Endothelial cell (in vitro differentiated cells): ENCODE measurements at regions not wholly inside any gene's neighbourhood (a gene's known extent, or its start where the extent isn't known, plus 50 kb on each side); places are given as distances from the start of the nearest gene placed in this dataset.

ENCODE experiments used
- DNase-seq: peaks from one replicate; pipeline ENCODE4 v3.0.0; 2021; ENCODE audit warnings: low spot score
- H3K27ac Mint-ChIP-seq: one replicate; pipeline ENCODE4 v1.8.0; 2021; ENCODE audit warnings: mixed read lengths, inconsistent platforms; ENCODE audit not compliant: unreplicated experiment
- H3K27me3 Mint-ChIP-seq: one replicate; pipeline ENCODE4 v1.8.0; 2021; ENCODE audit warnings: mild to moderate bottlenecking, moderate library complexity, mixed read lengths, inconsistent platforms; ENCODE audit not compliant: unreplicated experiment
- H3K36me3 Mint-ChIP-seq: one replicate; pipeline ENCODE4 v1.8.0; 2021; ENCODE audit warnings: mild to moderate bottlenecking, low read depth, mixed read lengths, inconsistent platforms; ENCODE audit not compliant: unreplicated experiment
- H3K4me1 Mint-ChIP-seq: one replicate; pipeline ENCODE4 v1.8.0; 2021; ENCODE audit warnings: mild to moderate bottlenecking, mixed read lengths, inconsistent platforms; ENCODE audit not compliant: unreplicated experiment
- H3K4me3 Mint-ChIP-seq: one replicate; pipeline ENCODE4 v1.8.0; 2021; ENCODE audit warnings: mild to moderate bottlenecking, mixed read lengths, inconsistent platforms; ENCODE audit not compliant: unreplicated experiment
- H3K9me3 Mint-ChIP-seq: one replicate; pipeline ENCODE4 v1.8.0; 2021; ENCODE audit warnings: mixed read lengths, inconsistent platforms; ENCODE audit not compliant: unreplicated experiment
- CTCF ChIP-seq: fragments of 200-600 bp; sonication (generic); IDR thresholded peaks from one replicate; pipeline ENCODE4 v1.5.0; 2021; ENCODE audit warnings: antibody characterized with exemption; ENCODE audit not compliant: unreplicated experiment

GRCh38 chr12:88309546-88309945, 167.4 kb downstream of the TMTC3 start:
- DNase-seq, result no peak
- TF ChIP-seq CTCF, result no peak
- no peaks in the 10 kb centered on the region for H3K27me3 Mint-ChIP-seq
- H3K27ac Mint-ChIP-seq, result no peak overlapping the region
- H3K4me3 Mint-ChIP-seq, result no peak overlapping the region
- H3K4me1 Mint-ChIP-seq, result no peaks in the 10 kb centered on the region
- H3K9me3 Mint-ChIP-seq, result no peaks in the 10 kb centered on the region
- no peaks in the 10 kb centered on the region for H3K36me3 Mint-ChIP-seq

GRCh38 chr12:88310069-88310468, 168.0 kb downstream of the TMTC3 start:
- H3K4me1 Mint-ChIP-seq, result no peaks in the 10 kb centered on the region
- H3K36me3 Mint-ChIP-seq, result no peaks in the 10 kb centered on the region
- H3K4me3 Mint-ChIP-seq, result no peak overlapping the region
- no peak overlapping the region for H3K27ac Mint-ChIP-seq
- no peak for DNase-seq
- TF ChIP-seq CTCF, result no peak
- H3K27me3 Mint-ChIP-seq, result no peaks in the 10 kb centered on the region
- no peaks in the 10 kb centered on the region for H3K9me3 Mint-ChIP-seq

GRCh38 chr12:88310666-88311065, 168.6 kb downstream of the TMTC3 start:
- H3K9me3 Mint-ChIP-seq, result no peaks in the 10 kb centered on the region
- DNase-seq, result no peak
- no peak overlapping the region for H3K27ac Mint-ChIP-seq
- no peaks in the 10 kb centered on the region for H3K36me3 Mint-ChIP-seq
- H3K4me3 Mint-ChIP-seq, result no peak overlapping the region
- no peaks in the 10 kb centered on the region for H3K4me1 Mint-ChIP-seq
- no peaks in the 10 kb centered on the region for H3K27me3 Mint-ChIP-seq
- TF ChIP-seq CTCF, result no peak

DNA sequence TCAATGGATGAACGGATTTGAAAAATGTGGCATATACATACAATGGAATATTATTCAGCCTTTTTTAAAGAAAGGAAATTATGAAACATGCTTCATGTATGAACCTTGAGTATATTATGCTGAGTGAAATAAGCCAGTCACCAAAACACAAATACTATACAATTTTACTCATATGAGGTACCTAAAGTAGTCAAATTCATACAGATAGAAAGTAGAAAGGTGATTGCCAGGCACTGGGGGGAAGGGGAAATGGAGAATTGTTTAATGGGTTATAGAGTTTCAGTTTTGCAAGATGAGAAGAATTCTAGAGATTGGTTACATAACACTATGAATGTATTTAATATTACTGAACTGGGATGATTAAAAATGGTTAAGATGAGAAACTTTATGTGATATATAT, 171.4 kb downstream of the TMTC3 start:
- no peak for DNase-seq
- H3K27ac Mint-ChIP-seq, result no peak overlapping the region
- TF ChIP-seq CTCF, result no peak
- no peaks in the 10 kb centered on the region for H3K4me1 Mint-ChIP-seq
- no peak overlapping the region for H3K4me3 Mint-ChIP-seq
- H3K36me3 Mint-ChIP-seq, result no peaks in the 10 kb centered on the region
- no peaks in the 10 kb centered on the region for H3K9me3 Mint-ChIP-seq
- no peaks in the 10 kb centered on the region for H3K27me3 Mint-ChIP-seq

GRCh38 chr12:88314706-88315105, 172.6 kb downstream of the TMTC3 start:
- H3K27ac Mint-ChIP-seq, result no peak overlapping the region
- no peaks in the 10 kb centered on the region for H3K9me3 Mint-ChIP-seq

More at GRCh38 chr12:88314706-88315105, 172.6 kb downstream of the TMTC3 start:
- no peak for DNase-seq
- no peaks in the 10 kb centered on the region for H3K4me1 Mint-ChIP-seq
- H3K4me3 Mint-ChIP-seq, result no peak overlapping the region
- H3K27me3 Mint-ChIP-seq, result no peaks in the 10 kb centered on the region
- no peaks in the 10 kb centered on the region for H3K36me3 Mint-ChIP-seq
- no peak for TF ChIP-seq CTCF
